HG02642 (cell line): ENCODE measurements at regions not wholly inside any gene's neighbourhood (a gene's known extent, or its start where the extent isn't known, plus 50 kb on each side); places are given as distances from the start of the nearest gene placed in this dataset.

Experiments
- ATAC-seq: cut with Tn5 transposase; IDR thresholded peaks from one replicate; pipeline ENCODE4 v1.9.1; 2021; ENCODE audit warnings: mild to moderate bottlenecking; ENCODE audit not compliant: unreplicated experiment, poor library complexity

- ATAC-seq, result no peak
Measured at GRCh38 chr2:23008951-23009350, 376.0 kb upstream of the KLHL29 start.

- no peak for ATAC-seq
Measured at GRCh38 chr2:23009545-23010149, 375.3 kb upstream of the KLHL29 start.

GRCh38 chr2:23012499-23012898 lies 372.5 kb upstream of the KLHL29 start:
- ATAC-seq, result no peak

- no peak for ATAC-seq
Measured at GRCh38 chr2:23015651-23016200, 369.3 kb upstream of the KLHL29 start.

- ATAC-seq, result no peak
Measured at GRCh38 chr2:23019476-23019875, 365.5 kb upstream of the KLHL29 start.

GRCh38 chr2:23020659-23021058 lies 364.3 kb upstream of the KLHL29 start:
- no peak for ATAC-seq

GRCh38 chr2:23021311-23022120 lies 363.5 kb upstream of the KLHL29 start:
- no peak for ATAC-seq

- no peak for ATAC-seq
Measured at GRCh38 chr2:23023722-23024121, 361.3 kb upstream of the KLHL29 start.

GRCh38 chr2:23026671-23027070 lies 358.3 kb upstream of the KLHL29 start:
- no peak for ATAC-seq

GRCh38 chr2:23027396-23027795 lies 357.6 kb upstream of the KLHL29 start:
- no peak for ATAC-seq

GRCh38 chr2:23028106-23028505 lies 356.9 kb upstream of the KLHL29 start:
- ATAC-seq, result no peak

- no peak for ATAC-seq
Measured at GRCh38 chr2:23029111-23029510, 355.9 kb upstream of the KLHL29 start.

GRCh38 chr2:23029951-23030350 lies 355.0 kb upstream of the KLHL29 start:
- no peak for ATAC-seq

- ATAC-seq, result no peak
Measured at GRCh38 chr2:23034996-23035395, 350.0 kb upstream of the KLHL29 start.

GRCh38 chr2:23036629-23037028 lies 348.4 kb upstream of the KLHL29 start:
- no peak for ATAC-seq

- no peak for ATAC-seq
Measured at GRCh38 chr2:23037596-23037995, 347.4 kb upstream of the KLHL29 start.

GRCh38 chr2:23041443-23041842 lies 343.5 kb upstream of the KLHL29 start:
- ATAC-seq, result no peak

GRCh38 chr2:23042216-23042906 lies 342.6 kb upstream of the KLHL29 start:
- no peak for ATAC-seq

- no peak for ATAC-seq
Measured at GRCh38 chr2:23050388-23050787, 334.6 kb upstream of the KLHL29 start.

GRCh38 chr2:23053601-23054000 lies 331.4 kb upstream of the KLHL29 start:
- ATAC-seq, result no peak

- no peak for ATAC-seq
Measured at GRCh38 chr2:23055251-23055650, 329.7 kb upstream of the KLHL29 start.
